HG02759 (cell line): ENCODE measurements at regions not wholly inside any gene's neighbourhood (a gene's known extent, or its start where the extent isn't known, plus 50 kb on each side); places are given as distances from the start of the nearest gene placed in this dataset.
"Not testable (repeated sequence)": the region's sequence is repeated elsewhere in the genome, so short reads cannot be mapped to it uniquely, and the experiment has no call there.

Source experiments
- ATAC-seq: cut with Tn5 transposase; IDR thresholded peaks from one replicate; pipeline ENCODE4 v1.9.1; 2021; ENCODE audit warnings: mild to moderate bottlenecking, moderate library complexity; ENCODE audit not compliant: unreplicated experiment

DNA sequence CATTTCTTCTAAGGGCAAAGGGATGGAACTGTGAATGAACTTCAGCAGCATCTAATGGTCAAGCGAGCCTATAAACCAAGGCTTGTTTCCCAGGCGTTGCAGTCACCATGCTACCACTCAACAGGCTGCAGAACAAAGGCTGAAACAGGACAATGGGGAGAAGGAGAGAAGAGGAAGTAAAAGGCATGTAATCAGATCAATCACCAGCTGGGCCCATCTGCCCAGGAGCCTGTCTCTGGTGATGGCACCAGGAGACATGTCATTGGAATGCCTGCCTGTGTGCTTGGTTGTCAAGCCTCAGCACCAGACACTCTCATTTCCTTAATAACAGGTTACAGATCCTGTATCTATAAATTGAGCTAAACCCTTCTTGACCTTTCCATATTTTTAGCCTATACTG is 81.7 kb upstream of the UMPS start:
- no peak for ATAC-seq

GRCh38 chr3:124650798-124651197 is 79.5 kb upstream of the UMPS start:
- ATAC-seq, result peak; percentile 75

GRCh38 chr3:124651416-124651815 is 78.8 kb upstream of the UMPS start:
- not testable (repeated sequence) for ATAC-seq

DNA sequence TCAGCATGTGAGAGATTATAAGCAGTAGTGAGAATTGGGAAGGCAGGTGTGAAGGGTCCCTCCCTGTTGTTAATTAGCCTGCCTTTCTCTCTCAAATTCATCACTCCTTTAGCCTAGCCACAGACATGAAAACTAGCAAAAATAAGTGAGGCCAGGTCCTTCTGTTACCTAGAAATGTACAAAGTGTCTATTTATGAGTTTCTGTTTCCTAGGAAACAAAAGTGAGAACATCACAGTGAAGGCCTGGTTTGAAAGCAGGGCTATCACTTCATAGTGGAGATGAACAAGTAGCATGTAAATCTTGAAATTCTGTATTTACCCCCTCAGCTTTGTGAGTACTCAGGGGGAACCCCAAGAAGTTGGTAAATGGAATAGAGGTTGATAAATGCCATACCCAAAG is 78.2 kb upstream of the UMPS start:
- ATAC-seq, result no peak

GRCh38 chr3:124653071-124653796 is 77.0 kb upstream of the UMPS start:
- ATAC-seq, result no peak

GRCh38 chr3:124653797-124654469 is 76.3 kb upstream of the UMPS start:
- ATAC-seq, result no peak

GRCh38 chr3:124654470-124654845 is 75.8 kb upstream of the UMPS start:
- ATAC-seq, result no peak

- no peak for ATAC-seq
Observed at GRCh38 chr3:124656531-124656930, 73.7 kb upstream of the UMPS start.

- ATAC-seq, result no peak
Observed at GRCh38 chr3:124657138-124657537, 73.1 kb upstream of the UMPS start.

DNA sequence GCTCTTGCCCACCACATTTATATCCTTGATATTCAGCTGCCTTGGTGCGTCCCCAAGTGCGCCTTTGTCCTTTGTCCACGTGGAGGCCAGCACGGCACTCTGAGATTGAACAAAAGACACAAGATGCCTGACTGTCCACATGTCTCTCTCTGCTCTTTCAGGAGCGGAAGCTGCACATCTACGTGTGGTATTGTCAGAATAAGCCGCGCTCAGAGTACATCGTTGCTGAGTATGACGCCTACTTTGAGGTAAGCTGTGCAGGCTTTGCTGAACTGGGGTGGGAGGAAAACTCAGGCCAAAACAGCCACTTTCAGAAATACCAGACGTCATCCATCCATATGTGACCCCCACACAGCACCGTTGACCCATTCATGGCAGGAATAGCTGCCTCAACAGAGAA is 72.0 kb upstream of the UMPS start:
- ATAC-seq, result no peak

- no peak for ATAC-seq
Observed at GRCh38 chr3:124659175-124659574, 71.1 kb upstream of the UMPS start.

GRCh38 chr3:124660599-124660998 is 69.7 kb upstream of the UMPS start:
- no peak for ATAC-seq

- ATAC-seq, result no peak
Observed at GRCh38 chr3:124663690-124664089, 66.6 kb upstream of the UMPS start.

GRCh38 chr3:124664804-124665203 is 65.4 kb upstream of the UMPS start:
- ATAC-seq, result no peak

DNA sequence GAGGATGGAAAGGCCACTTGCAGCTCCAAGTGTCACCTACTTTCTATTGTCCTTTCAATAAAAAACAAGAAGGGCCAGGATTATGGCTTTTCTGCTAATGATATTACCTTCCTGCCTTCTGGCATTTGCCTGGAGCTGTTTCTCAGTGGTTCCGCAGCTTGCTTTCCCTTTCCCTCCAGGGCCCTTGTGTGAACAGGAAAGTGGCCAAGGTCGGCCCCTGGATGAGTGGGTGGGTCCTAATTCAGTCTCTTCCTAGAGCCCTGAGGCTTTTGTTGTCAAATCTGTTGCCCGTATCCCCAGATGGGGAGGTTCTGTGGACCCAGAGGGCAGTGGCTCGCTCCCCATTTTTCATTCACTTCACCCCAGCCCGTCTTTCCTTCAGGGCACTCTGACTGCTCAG is 64.2 kb upstream of the UMPS start:
- ATAC-seq, result no peak

DNA sequence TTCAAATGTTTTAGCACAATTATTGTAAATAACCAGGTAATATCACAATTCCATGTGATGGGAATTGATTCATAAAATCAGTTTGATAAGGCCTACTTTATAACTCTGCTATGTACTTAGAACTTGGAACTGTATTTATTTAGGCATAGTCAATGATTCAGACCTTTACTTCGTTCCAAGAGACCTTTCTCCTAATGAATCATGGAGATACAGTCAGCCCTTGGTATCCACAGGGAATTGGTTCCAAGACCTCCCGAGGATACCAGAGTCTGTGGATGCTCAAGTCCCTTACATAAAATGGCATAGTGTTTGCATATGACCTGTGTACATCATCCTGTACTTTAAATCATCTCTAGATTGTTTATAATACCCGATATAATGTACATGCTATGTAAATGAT is 60.8 kb upstream of the UMPS start:
- ATAC-seq, result no peak

- no peak for ATAC-seq
Observed at GRCh38 chr3:124671106-124671505, 59.1 kb upstream of the UMPS start.

DNA sequence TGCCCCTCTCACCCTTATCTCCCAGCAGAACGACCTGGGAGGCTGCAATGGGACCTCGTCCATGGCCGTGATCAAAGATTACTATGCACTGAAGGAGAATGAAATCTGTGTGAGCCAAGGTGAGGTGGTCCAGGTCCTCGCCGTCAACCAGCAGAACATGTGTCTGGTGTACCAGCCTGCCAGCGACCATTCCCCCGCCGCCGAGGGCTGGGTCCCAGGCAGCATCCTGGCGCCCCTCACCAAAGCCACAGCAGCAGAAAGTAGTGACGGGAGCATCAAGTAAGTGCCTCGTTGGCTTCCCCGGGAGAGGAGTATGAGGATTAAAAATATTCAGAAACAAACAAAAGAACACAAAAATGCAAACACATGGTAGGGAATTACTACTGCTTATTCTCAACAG is 55.9 kb upstream of the UMPS start:
- no peak for ATAC-seq

- no peak for ATAC-seq
Observed at GRCh38 chr3:124676236-124676635, 54.0 kb upstream of the UMPS start.

- no peak for ATAC-seq
Observed at GRCh38 chr3:124679048-124679638, 51.1 kb upstream of the UMPS start.
